GM19395 (cell line): ENCODE measurements at regions not wholly inside any gene's neighbourhood (a gene's known extent, or its start where the extent isn't known, plus 50 kb on each side); places are given as distances from the start of the nearest gene placed in this dataset.

Experiments
- ATAC-seq: cut with Tn5 transposase; IDR thresholded peaks from one replicate; pipeline ENCODE4 v1.9.1; 2021; ENCODE audit warnings: mild to moderate bottlenecking, moderate library complexity; ENCODE audit not compliant: unreplicated experiment

GRCh38 chr22:49083607-49084006 is 744.1 kb downstream of the BRD1 start:
- ATAC-seq, result no peak

GRCh38 chr22:49082451-49082850 is 745.2 kb downstream of the BRD1 start:
- ATAC-seq, result no peak

- no peak for ATAC-seq
Measured at GRCh38 chr22:49081926-49082325, 745.7 kb downstream of the BRD1 start.

GRCh38 chr22:49081261-49081666 is 746.4 kb downstream of the BRD1 start:
- ATAC-seq, result no peak

GRCh38 chr22:49080631-49081030 is 747.0 kb downstream of the BRD1 start:
- ATAC-seq, result no peak

- no peak for ATAC-seq
Measured at GRCh38 chr22:49079743-49080500, 747.8 kb downstream of the BRD1 start.

GRCh38 chr22:49079027-49079725 is 748.5 kb downstream of the BRD1 start:
- ATAC-seq, result no peak

GRCh38 chr22:49078076-49078710 is 749.5 kb downstream of the BRD1 start:
- ATAC-seq, result no peak

- ATAC-seq, result no peak
Measured at GRCh38 chr22:49077586-49077985, 750.1 kb downstream of the BRD1 start.

GRCh38 chr22:49077036-49077393 is 750.7 kb downstream of the BRD1 start:
- ATAC-seq, result no peak

GRCh38 chr22:49076300-49077035 is 751.2 kb downstream of the BRD1 start:
- no peak for ATAC-seq

GRCh38 chr22:49075150-49075549 is 752.5 kb downstream of the BRD1 start:
- ATAC-seq, result no peak

GRCh38 chr22:49073873-49074417 is 753.7 kb downstream of the BRD1 start:
- ATAC-seq, result no peak

GRCh38 chr22:49072996-49073645 is 754.6 kb downstream of the BRD1 start:
- no peak for ATAC-seq

- no peak for ATAC-seq
Measured at GRCh38 chr22:49070501-49070900, 757.2 kb downstream of the BRD1 start.

GRCh38 chr22:49068861-49069500 is 758.7 kb downstream of the BRD1 start:
- no peak for ATAC-seq

GRCh38 chr22:49067504-49067903 is 760.2 kb downstream of the BRD1 start:
- ATAC-seq, result no peak

- no peak for ATAC-seq
Measured at GRCh38 chr22:49066619-49067018, 761.1 kb downstream of the BRD1 start.

GRCh38 chr22:49064836-49065235 is 762.8 kb downstream of the BRD1 start:
- ATAC-seq, result no peak

- ATAC-seq, result no peak
Measured at GRCh38 chr22:49063545-49063890, 764.2 kb downstream of the BRD1 start.
